Liver (tissue), 8 donors: ENCODE measurements at regions not wholly inside any gene's neighbourhood (a gene's known extent, or its start where the extent isn't known, plus 50 kb on each side); places are given as distances from the start of the nearest gene placed in this dataset.

Experiments used
- DNase-seq: peaks from one replicate; pipeline ENCODE4 v3.0.0-alpha.2; 2017; ENCODE audit warnings: low spot score
- H3K27ac ChIP-seq, 2 donors: one replicate each; pipeline ENCODE4 v1.7.0; 2013; ENCODE audit warnings: inconsistent platforms in 2 of 2, low read length in 2 of 2, control low read depth in 1 of 2, low read depth in 1 of 2, mild to moderate bottlenecking in 1 of 2
- H3K27me3 ChIP-seq, 4 donors: one replicate each; pipeline versions ENCODE4 v1.6.1 to v1.7.0; 2013; ENCODE audit warnings: low read length in 3 of 4, inconsistent platforms in 1 of 4, mild to moderate bottlenecking in 1 of 4, moderate library complexity in 1 of 4; ENCODE audit not compliant: control insufficient read depth in 4 of 4, insufficient read depth in 4 of 4
- H3K36me3 ChIP-seq, 4 donors: one replicate each; pipeline versions ENCODE4 v1.6.1 to v1.7.0; 2013; ENCODE audit warnings: low read length in 3 of 4, mild to moderate bottlenecking in 3 of 4, low read depth in 1 of 4, moderate library complexity in 1 of 4; ENCODE audit not compliant: control insufficient read depth in 4 of 4, insufficient read depth in 3 of 4
- H3K4me1 ChIP-seq, 4 donors: one replicate each; pipeline versions ENCODE4 v1.6.1 to v1.7.0; 2013; ENCODE audit warnings: low read length in 3 of 4, mild to moderate bottlenecking in 3 of 4, moderate library complexity in 1 of 4; ENCODE audit not compliant: control insufficient read depth in 4 of 4, insufficient read depth in 4 of 4
- H3K4me3 ChIP-seq, 3 donors: one replicate each; pipeline versions ENCODE4 v1.6.1 to v1.7.0; 2013; ENCODE audit warnings: low read length in 3 of 3, control low read depth in 1 of 3, low read depth in 1 of 3, mild to moderate bottlenecking in 1 of 3
- H3K9ac ChIP-seq, 2 donors: one replicate each; pipeline ENCODE4 v1.7.0; 2013; ENCODE audit warnings: low read length in 2 of 2, mild to moderate bottlenecking in 2 of 2, moderate library complexity in 2 of 2, control low read depth in 1 of 2, low read depth in 1 of 2
- H3K9me3 ChIP-seq, 4 donors: one replicate each; pipeline versions ENCODE4 v1.6.1 to v1.7.0; 2013; ENCODE audit warnings: low read length in 3 of 4; ENCODE audit not compliant: control insufficient read depth in 4 of 4
- ATF3 ChIP-seq: IDR thresholded peaks from 2 replicates; pipeline ENCODE4 v1.6.1; 2016; ENCODE audit warnings: antibody characterized with exemption
- CTCF ChIP-seq: fragments of 150-350 bp; IDR thresholded peaks from 2 replicates; pipeline ENCODE4 v1.5.1; 2017; ENCODE audit warnings: improper control_type of control experiment, low read depth, low read length; ENCODE audit not compliant: missing input control
- EGR1 ChIP-seq, 2 donors: IDR thresholded peaks; 2 replicates each; pipeline ENCODE4 v1.6.1; 2016 to 2018; ENCODE audit warnings: antibody characterized with exemption in 2 of 2, low read depth in 2 of 2
- FOXA1 ChIP-seq: IDR thresholded peaks from 2 replicates; pipeline ENCODE4 v1.6.1; 2016; ENCODE audit warnings: antibody characterized with exemption
- FOXA2 ChIP-seq: IDR thresholded peaks from 2 replicates; pipeline ENCODE4 v1.6.1; 2016; ENCODE audit warnings: antibody characterized with exemption
- GABPA ChIP-seq, 2 donors: IDR thresholded peaks in 1 of 2; conservative IDR thresholded peaks in 1 of 2; 2 replicates each; pipeline ENCODE4 v1.6.1; 2016; ENCODE audit warnings: antibody characterized with exemption in 2 of 2, mild to moderate bottlenecking in 1 of 2, moderate library complexity in 1 of 2
- HNF4A ChIP-seq, 2 donors: conservative IDR thresholded peaks; 2 replicates each; pipeline ENCODE4 v1.6.1; 2016; ENCODE audit warnings: antibody characterized with exemption in 2 of 2, mild to moderate bottlenecking in 2 of 2
- HNF4G ChIP-seq: IDR thresholded peaks from 2 replicates; pipeline ENCODE4 v1.6.1; 2016; ENCODE audit warnings: antibody characterized with exemption
- JUND ChIP-seq, 2 donors: IDR thresholded peaks; 2 replicates each; pipeline ENCODE4 v1.6.1; 2016; ENCODE audit warnings: antibody characterized with exemption in 2 of 2
- MAX ChIP-seq: IDR thresholded peaks from 2 replicates; pipeline ENCODE4 v1.6.1; 2016; ENCODE audit warnings: antibody characterized with exemption
- NR2F2 ChIP-seq: IDR thresholded peaks from 2 replicates; pipeline ENCODE4 v1.6.1; 2016; ENCODE audit warnings: antibody characterized with exemption
- RAD21 ChIP-seq, 2 donors: IDR thresholded peaks; 2 replicates each; pipeline ENCODE4 v1.6.1; 2016; ENCODE audit warnings: antibody characterized with exemption in 2 of 2, mild to moderate bottlenecking in 2 of 2
- REST ChIP-seq: IDR thresholded peaks from 2 replicates; pipeline ENCODE4 v1.6.1; 2016; ENCODE audit warnings: antibody characterized with exemption, mild to moderate bottlenecking
- RXRA ChIP-seq, 2 donors: IDR thresholded peaks; 2 replicates each; pipeline ENCODE4 v1.6.1; 2017 to 2018; ENCODE audit warnings: antibody characterized with exemption in 2 of 2, mild to moderate bottlenecking in 1 of 2
- SP1 ChIP-seq: IDR thresholded peaks from 2 replicates; pipeline ENCODE4 v1.6.1; 2018; ENCODE audit warnings: antibody characterized with exemption, mild to moderate bottlenecking
- TAF1 ChIP-seq: conservative IDR thresholded peaks from 2 replicates; pipeline ENCODE4 v1.6.1; 2016; ENCODE audit warnings: antibody characterized with exemption, mild to moderate bottlenecking
- YY1 ChIP-seq: IDR thresholded peaks from 2 replicates; pipeline ENCODE4 v1.6.1; 2016; ENCODE audit warnings: antibody characterized with exemption, mild to moderate bottlenecking
- ZBTB33 ChIP-seq: IDR thresholded peaks from 2 replicates; pipeline ENCODE4 v1.6.1; 2016; ENCODE audit warnings: antibody characterized with exemption
- WGBS: extraction: QIAGEN DNeasy Blood & Tissue Kit; methylation state at CpG from one replicate; pipeline ENCODE4 v1.1.7; 2013; 5-methylcytosine and 5-hydroxymethylcytosine counted together
- donor health status: healthy.
- donor health status: healthy.
- donor health status: healthy.
- donor health status: healthy.
- donor health status: healthy.

- H3K36me3 ChIP-seq, result no peaks in the 10 kb centered on the region
- H3K9ac ChIP-seq, result no peak overlapping the region
- DNase-seq, result no peak
- no peaks in the 10 kb centered on the region for H3K27me3 ChIP-seq
- no peak overlapping the region for H3K27ac ChIP-seq
- TF ChIP-seq HNF4G (no peak), RXRA (IDR thresholded peaks at IDR 0.05) (no peak), ATF3 (no peak), JUND (IDR thresholded peaks at IDR 0.05) (no peak), CTCF (no peak), NR2F2 (no peak), RAD21 (IDR thresholded peaks at IDR 0.05) (no peak), REST (no peak), TAF1 (no peak), ZBTB33 (no peak), MAX (no peak), YY1 (no peak), HNF4A (conservative IDR thresholded peaks at IDR 0.05) (no peak), SP1 (no peak), GABPA (IDR thresholded peaks at IDR 0.05 in 1 of 2, conservative IDR thresholded peaks at IDR 0.05 in 1 of 2) (no peak), FOXA1 (no peak), EGR1 (IDR thresholded peaks at IDR 0.05; ENCODE audit: low read depth in 2 of 2) (no peak), FOXA2 (no peak)
- no peaks in the 10 kb centered on the region for H3K4me1 ChIP-seq
- 39% methylated on average over 1 of the region's 1 CpG for WGBS
- no peak overlapping the region for H3K4me3 ChIP-seq
- no peaks in the 10 kb centered on the region for H3K9me3 ChIP-seq
Observed at GRCh38 chr1:72781038-72781437, 498.7 kb upstream of the NEGR1 start.

GRCh38 chr1:72780212-72780611 is 497.9 kb upstream of the NEGR1 start:
- no peak for TF ChIP-seq FOXA2
- no peak for TF ChIP-seq ATF3
- TF ChIP-seq RXRA (IDR thresholded peaks at IDR 0.05), result no peak
- no peak for TF ChIP-seq GABPA (IDR thresholded peaks at IDR 0.05 in 1 of 2, conservative IDR thresholded peaks at IDR 0.05 in 1 of 2)
- TF ChIP-seq FOXA1, result no peak
- no peak for TF ChIP-seq NR2F2
- no peaks in the 10 kb centered on the region for H3K27me3 ChIP-seq
- no peak for DNase-seq
- H3K27ac ChIP-seq, result no peak overlapping the region
- no peak overlapping the region for H3K4me3 ChIP-seq
- H3K4me1 ChIP-seq, result no peaks in the 10 kb centered on the region
- H3K9me3 ChIP-seq, result no peaks in the 10 kb centered on the region
- H3K9ac ChIP-seq, result no peak overlapping the region
- WGBS, result 91% methylated on average over 1 of the region's 1 CpG
- H3K36me3 ChIP-seq, result no peaks in the 10 kb centered on the region
